ENCODE measurements at regions not wholly inside any gene's neighbourhood (a gene's known extent, or its start where the extent isn't known, plus 50 kb on each side); places are given as distances from the start of the nearest gene placed in this dataset.

DNA sequence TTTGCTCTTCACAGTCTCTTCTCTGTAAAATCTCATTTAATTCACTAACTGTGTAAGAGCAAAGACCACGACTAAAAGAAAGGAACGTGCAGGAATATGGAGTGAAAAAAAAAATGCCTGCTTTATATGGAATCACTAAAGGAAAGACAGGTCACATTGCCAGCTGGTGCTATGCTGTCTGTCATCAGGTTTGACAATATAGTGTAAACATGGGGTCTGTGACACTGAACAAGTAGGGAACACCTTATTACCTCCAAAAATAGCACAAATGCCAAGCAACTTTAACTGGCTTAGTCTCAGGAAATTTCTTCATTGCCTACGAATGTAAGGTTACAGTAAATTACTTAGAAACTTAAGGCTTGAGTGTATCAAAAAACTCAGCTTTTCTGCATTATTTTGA is 364.5 kb upstream of the LINC00305 start:
- no peaks in the 10 kb centered on the region for H3K36me3 ChIP-seq
- no peaks in the 10 kb centered on the region for H3K27me3 ChIP-seq
- no peak overlapping the region for H3K27ac ChIP-seq
- H3K9me3 ChIP-seq: no peaks in the 10 kb centered on the region
- TF ChIP-seq POLR2AphosphoS5 (IDR thresholded peaks at IDR 0.05; ENCODE audit: insufficient read depth in 1 of 2, low read depth in 1 of 2): no peak
- TF ChIP-seq, protein P1, sequence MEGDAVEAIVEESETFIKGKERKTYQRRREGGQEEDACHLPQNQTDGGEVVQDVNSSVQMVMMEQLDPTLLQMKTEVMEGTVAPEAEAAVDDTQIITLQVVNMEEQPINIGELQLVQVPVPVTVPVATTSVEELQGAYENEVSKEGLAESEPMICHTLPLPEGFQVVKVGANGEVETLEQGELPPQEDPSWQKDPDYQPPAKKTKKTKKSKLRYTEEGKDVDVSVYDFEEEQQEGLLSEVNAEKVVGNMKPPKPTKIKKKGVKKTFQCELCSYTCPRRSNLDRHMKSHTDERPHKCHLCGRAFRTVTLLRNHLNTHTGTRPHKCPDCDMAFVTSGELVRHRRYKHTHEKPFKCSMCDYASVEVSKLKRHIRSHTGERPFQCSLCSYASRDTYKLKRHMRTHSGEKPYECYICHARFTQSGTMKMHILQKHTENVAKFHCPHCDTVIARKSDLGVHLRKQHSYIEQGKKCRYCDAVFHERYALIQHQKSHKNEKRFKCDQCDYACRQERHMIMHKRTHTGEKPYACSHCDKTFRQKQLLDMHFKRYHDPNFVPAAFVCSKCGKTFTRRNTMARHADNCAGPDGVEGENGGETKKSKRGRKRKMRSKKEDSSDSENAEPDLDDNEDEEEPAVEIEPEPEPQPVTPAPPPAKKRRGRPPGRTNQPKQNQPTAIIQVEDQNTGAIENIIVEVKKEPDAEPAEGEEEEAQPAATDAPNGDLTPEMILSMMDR (IDR thresholded peaks at IDR 0.05): no peak
- no peak for TF ChIP-seq POLR2A (IDR thresholded peaks at IDR 0.05)
- H3K4me1 ChIP-seq: no peaks in the 10 kb centered on the region
- no peak for DNase-seq (ENCODE audit: extremely low spot score in 2 of 2)
- no peak overlapping the region for H3K4me3 ChIP-seq
- intact Hi-C loops (cut with DNase I): no loop called here

DNA sequence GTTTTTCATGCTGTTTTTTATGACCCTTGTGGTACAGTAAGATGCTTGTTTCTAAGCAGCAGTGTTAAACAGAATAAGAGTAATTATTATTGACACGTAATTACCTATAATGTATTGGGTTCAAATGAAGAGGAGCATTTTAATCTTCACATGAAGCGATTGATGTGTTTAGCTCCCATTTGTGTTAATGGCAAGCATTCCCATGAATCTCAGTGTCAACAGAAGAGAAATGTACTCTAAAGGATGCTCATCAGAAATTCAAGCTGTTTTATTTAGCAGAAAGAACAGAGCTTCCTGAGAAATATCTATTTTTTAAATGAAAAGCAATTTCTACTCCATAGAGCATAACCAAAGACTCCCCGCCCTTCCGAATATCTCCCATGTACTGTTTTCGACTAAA is 341.3 kb upstream of the LINC00305 start:
- TF ChIP-seq POLR2A (IDR thresholded peaks at IDR 0.05) (no peak), POLR2AphosphoS5 (IDR thresholded peaks at IDR 0.05; ENCODE audit: insufficient read depth in 1 of 2, low read depth in 1 of 2) (no peak)
- TF ChIP-seq, protein P1 (IDR thresholded peaks at IDR 0.05): no peak
- no peak for DNase-seq (ENCODE audit: extremely low spot score in 2 of 2)

DNA sequence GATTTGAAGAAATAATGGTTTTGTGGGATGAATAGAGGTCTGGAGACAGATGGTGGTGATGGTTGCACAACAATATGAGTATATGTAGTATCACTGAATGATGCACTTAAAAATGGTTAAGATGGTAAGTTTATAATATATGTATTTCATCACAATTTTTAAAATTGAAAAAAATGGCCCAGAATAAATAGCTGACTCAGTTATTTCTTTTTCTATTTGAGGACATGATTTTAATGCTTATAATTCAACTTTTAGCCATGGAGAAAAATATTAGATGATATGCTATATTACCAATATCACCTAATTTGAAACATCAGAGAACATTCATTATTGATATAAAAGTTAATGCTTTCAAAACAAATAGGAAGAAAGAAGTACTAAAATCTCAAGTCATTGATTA is 339.8 kb upstream of the LINC00305 start:
- no peaks in the 10 kb centered on the region for H3K9me3 ChIP-seq
- no peaks in the 10 kb centered on the region for H3K36me3 ChIP-seq
- no peak for DNase-seq (ENCODE audit: extremely low spot score in 2 of 2)
- TF ChIP-seq POLR2A (IDR thresholded peaks at IDR 0.05) (no peak), POLR2AphosphoS5 (IDR thresholded peaks at IDR 0.05; ENCODE audit: insufficient read depth in 1 of 2, low read depth in 1 of 2) (no peak)
- TF ChIP-seq, protein P1 (IDR thresholded peaks at IDR 0.05): no peak
- no peak overlapping the region for H3K4me3 ChIP-seq
- intact Hi-C loops (cut with DNase I): no loop called here
- H3K4me1 ChIP-seq: no peaks in the 10 kb centered on the region
- no peak overlapping the region for H3K27ac ChIP-seq
- no peaks in the 10 kb centered on the region for H3K27me3 ChIP-seq

More for the DNA sequence above, 341.3 kb upstream of the LINC00305 start:
- no peak overlapping the region for H3K27ac ChIP-seq
- no peak overlapping the region for H3K4me3 ChIP-seq
- no peaks in the 10 kb centered on the region for H3K36me3 ChIP-seq
- no peaks in the 10 kb centered on the region for H3K4me1 ChIP-seq
- H3K9me3 ChIP-seq: no peaks in the 10 kb centered on the region
- intact Hi-C loops (cut with DNase I): no loop called here
- H3K27me3 ChIP-seq: no peaks in the 10 kb centered on the region

DNA sequence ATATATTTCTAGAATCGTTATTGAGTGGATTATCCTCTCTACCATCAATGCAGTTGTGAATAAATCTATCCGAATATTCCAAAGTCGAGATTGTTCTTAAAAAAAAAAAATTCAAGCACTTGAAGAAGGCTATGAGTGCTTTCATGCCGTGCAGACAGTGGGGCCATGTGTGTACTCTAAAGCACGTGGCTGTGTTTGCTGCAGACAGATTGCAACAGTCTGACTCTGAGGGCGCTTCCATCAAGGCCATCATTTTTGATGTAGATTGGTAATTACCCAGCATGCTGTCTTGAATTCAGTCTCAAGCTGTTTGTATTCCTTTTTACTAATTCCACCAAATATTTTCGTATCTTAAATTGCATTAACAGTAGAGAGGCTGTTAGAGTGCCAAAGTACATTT is 325.9 kb upstream of the LINC00305 start:
- Histone ChIP-seq H3K4me3 (no peak overlapping the region), H3K4me1 (no peaks in the 10 kb centered on the region), H3K9me3 (no peaks in the 10 kb centered on the region), H3K36me3 (no peaks in the 10 kb centered on the region), H3K27ac (no peak overlapping the region), H3K27me3 (no peaks in the 10 kb centered on the region)
- TF ChIP-seq, protein P1 (IDR thresholded peaks at IDR 0.05): no peak
- intact Hi-C loops (cut with DNase I): no loop called here
- DNase-seq (ENCODE audit: extremely low spot score in 2 of 2): no peak

DNA sequence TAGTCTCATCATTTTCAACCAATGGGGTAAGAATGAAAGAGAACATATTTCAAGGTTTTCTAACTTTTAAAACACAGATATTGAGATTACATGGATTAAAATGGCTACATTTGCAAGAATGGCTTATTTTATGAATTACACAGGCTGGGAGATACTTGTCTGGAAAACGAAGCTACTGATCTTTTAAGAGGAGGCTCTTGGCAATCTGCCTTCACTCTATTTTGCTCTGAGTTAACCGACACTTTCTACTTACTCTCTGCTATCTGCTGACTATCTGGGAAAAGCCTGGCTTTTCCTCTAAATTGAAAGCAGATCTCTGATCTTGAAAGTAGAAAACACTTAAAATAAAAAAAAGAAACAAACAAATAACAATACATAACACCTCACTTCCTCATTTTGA is 325.4 kb upstream of the LINC00305 start:
- intact Hi-C loops (cut with DNase I): no loop called here
- TF ChIP-seq POLR2A (IDR thresholded peaks at IDR 0.05) (no peak), POLR2AphosphoS5 (IDR thresholded peaks at IDR 0.05; ENCODE audit: insufficient read depth in 1 of 2, low read depth in 1 of 2) (no peak)
- TF ChIP-seq, protein P1 (IDR thresholded peaks at IDR 0.05): no peak
- Histone ChIP-seq H3K36me3 (no peaks in the 10 kb centered on the region), H3K27me3 (no peaks in the 10 kb centered on the region), H3K9me3 (no peaks in the 10 kb centered on the region), H3K4me1 (no peaks in the 10 kb centered on the region), H3K4me3 (no peak overlapping the region), H3K27ac (no peak overlapping the region)
- no peak for DNase-seq (ENCODE audit: extremely low spot score in 2 of 2)
